ENCODE measurements at regions not wholly inside any gene's neighbourhood (a gene's known extent, or its start where the extent isn't known, plus 50 kb on each side); places are given as distances from the start of the nearest gene placed in this dataset.

- H3K4me3 Mint-ChIP-seq: no peak overlapping the region
- no peaks in the 10 kb centered on the region for H3K36me3 Mint-ChIP-seq
- no peak overlapping the region for H3K27ac Mint-ChIP-seq
- H3K27me3 Mint-ChIP-seq (ENCODE audit: low read depth): no peaks in the 10 kb centered on the region
- TF ChIP-seq CTCF (IDR thresholded peaks at IDR 0.05; ENCODE audit: unreplicated experiment): no peak
- no peak for DNase-seq (ENCODE audit: low spot score in 2 of 2, unreplicated experiment in 2 of 2)
- no peaks in the 10 kb centered on the region for H3K4me1 Mint-ChIP-seq
- H3K9me3 Mint-ChIP-seq: peaks cover 16% of the 10 kb centered on the region
Measured at GRCh38 chr3:165507576-165507975, 311.4 kb upstream of the SLITRK3 start.

GRCh38 chr3:165507060-165507459 lies 310.9 kb upstream of the SLITRK3 start:
- Mint-ChIP-seq H3K4me3 (no peak overlapping the region), H3K9me3 (peaks cover 16% of the 10 kb centered on the region), H3K27ac (no peak overlapping the region), H3K4me1 (no peaks in the 10 kb centered on the region), H3K27me3 (ENCODE audit: low read depth) (no peaks in the 10 kb centered on the region), H3K36me3 (no peaks in the 10 kb centered on the region)
- no peak for DNase-seq (ENCODE audit: low spot score in 2 of 2, unreplicated experiment in 2 of 2)
- no peak for TF ChIP-seq CTCF (IDR thresholded peaks at IDR 0.05; ENCODE audit: unreplicated experiment)

- no peak overlapping the region for H3K27ac Mint-ChIP-seq
- no peak for TF ChIP-seq CTCF (IDR thresholded peaks at IDR 0.05; ENCODE audit: unreplicated experiment)
- H3K4me1 Mint-ChIP-seq: no peaks in the 10 kb centered on the region
- no peaks in the 10 kb centered on the region for H3K27me3 Mint-ChIP-seq (ENCODE audit: low read depth)
- DNase-seq (ENCODE audit: low spot score in 2 of 2, unreplicated experiment in 2 of 2): no peak
- peaks cover 16% of the 10 kb centered on the region for H3K9me3 Mint-ChIP-seq
- no peaks in the 10 kb centered on the region for H3K36me3 Mint-ChIP-seq
- H3K4me3 Mint-ChIP-seq: no peak overlapping the region
Measured at GRCh38 chr3:165505657-165506056, 309.5 kb upstream of the SLITRK3 start.

- no peak overlapping the region for H3K4me3 Mint-ChIP-seq
- H3K27ac Mint-ChIP-seq: no peak overlapping the region
- H3K36me3 Mint-ChIP-seq: no peaks in the 10 kb centered on the region
- no peaks in the 10 kb centered on the region for H3K27me3 Mint-ChIP-seq (ENCODE audit: low read depth)
- DNase-seq (ENCODE audit: low spot score in 2 of 2, unreplicated experiment in 2 of 2): no peak
- H3K4me1 Mint-ChIP-seq: no peaks in the 10 kb centered on the region
- TF ChIP-seq CTCF (IDR thresholded peaks at IDR 0.05; ENCODE audit: unreplicated experiment): no peak
- H3K9me3 Mint-ChIP-seq: peaks cover 16% of the 10 kb centered on the region
Measured at GRCh38 chr3:165504554-165504953, 308.4 kb upstream of the SLITRK3 start.

- H3K27ac Mint-ChIP-seq: no peak overlapping the region
- H3K36me3 Mint-ChIP-seq: no peaks in the 10 kb centered on the region
- H3K4me3 Mint-ChIP-seq: no peak overlapping the region
- TF ChIP-seq CTCF (IDR thresholded peaks at IDR 0.05; ENCODE audit: unreplicated experiment): no peak
- DNase-seq (ENCODE audit: low spot score in 2 of 2, unreplicated experiment in 2 of 2): no peak
- H3K4me1 Mint-ChIP-seq: no peaks in the 10 kb centered on the region
- peaks cover 16% of the 10 kb centered on the region for H3K9me3 Mint-ChIP-seq
- no peaks in the 10 kb centered on the region for H3K27me3 Mint-ChIP-seq (ENCODE audit: low read depth)
Measured at GRCh38 chr3:165503825-165504224, 307.6 kb upstream of the SLITRK3 start.

GRCh38 chr3:165503346-165503745 lies 307.2 kb upstream of the SLITRK3 start:
- no peak for DNase-seq (ENCODE audit: low spot score in 2 of 2, unreplicated experiment in 2 of 2)
- Mint-ChIP-seq H3K9me3 (peaks cover 16% of the 10 kb centered on the region), H3K36me3 (no peaks in the 10 kb centered on the region), H3K4me3 (no peak overlapping the region), H3K4me1 (no peaks in the 10 kb centered on the region), H3K27ac (no peak overlapping the region), H3K27me3 (ENCODE audit: low read depth) (peaks cover 3% of the 10 kb centered on the region)
- TF ChIP-seq CTCF (IDR thresholded peaks at IDR 0.05; ENCODE audit: unreplicated experiment): no peak
